ENCODE measurements at regions not wholly inside any gene's neighbourhood (a gene's known extent, or its start where the extent isn't known, plus 50 kb on each side); places are given as distances from the start of the nearest gene placed in this dataset.

DNA sequence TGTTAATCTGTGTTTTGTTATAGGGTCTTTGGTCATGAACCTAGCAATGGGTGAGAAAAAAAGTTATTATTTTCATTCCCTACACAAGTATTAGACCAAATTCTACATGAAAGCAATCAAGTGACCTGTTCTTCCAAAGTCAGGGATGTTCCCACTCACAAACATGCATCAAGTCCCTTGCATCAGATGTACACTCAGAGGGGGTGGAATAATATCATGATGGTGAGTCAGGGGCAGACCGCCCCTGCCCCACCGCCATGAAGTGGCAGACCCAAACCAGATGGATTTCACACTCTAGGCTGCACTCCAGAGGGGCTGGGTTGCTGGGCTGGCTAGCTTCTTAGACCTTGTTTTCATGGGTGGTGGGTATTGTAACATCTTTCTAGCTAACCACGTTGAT, 91.4 kb downstream of the ACAA2 start:
- TF ChIP-seq RXRA (IDR thresholded peaks at IDR 0.05) (no peak), NR2F2 (IDR thresholded peaks at IDR 0.05) (no peak), EGR1 (IDR thresholded peaks at IDR 0.05; ENCODE audit: low read depth in 2 of 2) (no peak), JUND (IDR thresholded peaks at IDR 0.05) (no peak), TAF1 (conservative IDR thresholded peaks at IDR 0.05) (no peak), SP1 (IDR thresholded peaks at IDR 0.05) (no peak), RAD21 (IDR thresholded peaks at IDR 0.05) (no peak), YY1 (IDR thresholded peaks at IDR 0.05) (no peak), FOXA2 (IDR thresholded peaks at IDR 0.05) (no peak), GABPA (IDR thresholded peaks at IDR 0.05 in 1 of 2, conservative IDR thresholded peaks at IDR 0.05 in 1 of 2) (no peak)
- TF ChIP-seq, protein P1, sequence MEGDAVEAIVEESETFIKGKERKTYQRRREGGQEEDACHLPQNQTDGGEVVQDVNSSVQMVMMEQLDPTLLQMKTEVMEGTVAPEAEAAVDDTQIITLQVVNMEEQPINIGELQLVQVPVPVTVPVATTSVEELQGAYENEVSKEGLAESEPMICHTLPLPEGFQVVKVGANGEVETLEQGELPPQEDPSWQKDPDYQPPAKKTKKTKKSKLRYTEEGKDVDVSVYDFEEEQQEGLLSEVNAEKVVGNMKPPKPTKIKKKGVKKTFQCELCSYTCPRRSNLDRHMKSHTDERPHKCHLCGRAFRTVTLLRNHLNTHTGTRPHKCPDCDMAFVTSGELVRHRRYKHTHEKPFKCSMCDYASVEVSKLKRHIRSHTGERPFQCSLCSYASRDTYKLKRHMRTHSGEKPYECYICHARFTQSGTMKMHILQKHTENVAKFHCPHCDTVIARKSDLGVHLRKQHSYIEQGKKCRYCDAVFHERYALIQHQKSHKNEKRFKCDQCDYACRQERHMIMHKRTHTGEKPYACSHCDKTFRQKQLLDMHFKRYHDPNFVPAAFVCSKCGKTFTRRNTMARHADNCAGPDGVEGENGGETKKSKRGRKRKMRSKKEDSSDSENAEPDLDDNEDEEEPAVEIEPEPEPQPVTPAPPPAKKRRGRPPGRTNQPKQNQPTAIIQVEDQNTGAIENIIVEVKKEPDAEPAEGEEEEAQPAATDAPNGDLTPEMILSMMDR (IDR thresholded peaks at IDR 0.05; ENCODE audit: low read depth, low read length, missing input control), result no peak
- TF ChIP-seq, protein P2, sequence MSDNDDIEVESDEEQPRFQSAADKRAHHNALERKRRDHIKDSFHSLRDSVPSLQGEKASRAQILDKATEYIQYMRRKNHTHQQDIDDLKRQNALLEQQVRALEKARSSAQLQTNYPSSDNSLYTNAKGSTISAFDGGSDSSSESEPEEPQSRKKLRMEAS (IDR thresholded peaks at IDR 0.05), result no peak
- TF ChIP-seq, protein P3, sequence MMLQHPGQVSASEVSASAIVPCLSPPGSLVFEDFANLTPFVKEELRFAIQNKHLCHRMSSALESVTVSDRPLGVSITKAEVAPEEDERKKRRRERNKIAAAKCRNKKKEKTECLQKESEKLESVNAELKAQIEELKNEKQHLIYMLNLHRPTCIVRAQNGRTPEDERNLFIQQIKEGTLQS (IDR thresholded peaks at IDR 0.05), result no peak
